Activated T-helper 1 cell treated with anti-CD3 and anti-CD28 coated beads, Interleukin-12 subunit alpha, Interleukin-12 subunit beta, Interleukin-2, Interleukin-4 antibody, amounts not matched to agents 30 ng/mL and 10 ng/mL and 1 ng/mL, durations not matched to agents 14 hours and 24 hours and 36 hours (primary cell): ENCODE measurements at regions not wholly inside any gene's neighbourhood (a gene's known extent, or its start where the extent isn't known, plus 50 kb on each side); places are given as distances from the start of the nearest gene placed in this dataset.

Experiments
- DNase-seq: peaks from one replicate; pipeline ENCODE4 v3.0.0; 2021; ENCODE audit warnings: low spot score
- H3K27ac Mint-ChIP-seq: one replicate; pipeline ENCODE4 v1.8.0; 2021; ENCODE audit warnings: mild to moderate bottlenecking, mixed read lengths
- H3K27me3 Mint-ChIP-seq: one replicate; pipeline ENCODE4 v1.8.0; 2022; ENCODE audit warnings: mild to moderate bottlenecking, moderate library complexity, mixed read lengths; ENCODE audit not compliant: insufficient read depth
- H3K36me3 Mint-ChIP-seq: one replicate; pipeline ENCODE4 v1.8.0; 2021; ENCODE audit warnings: low read depth, mixed read lengths
- H3K4me1 Mint-ChIP-seq: one replicate; pipeline ENCODE4 v1.8.0; 2021; ENCODE audit warnings: low read depth, mixed read lengths
- H3K4me3 Mint-ChIP-seq: one replicate; pipeline ENCODE4 v1.8.0; 2021; ENCODE audit warnings: mild to moderate bottlenecking, moderate library complexity, mixed read lengths
- H3K9me3 Mint-ChIP-seq: one replicate; pipeline ENCODE4 v1.8.0; 2021; ENCODE audit warnings: mixed read lengths
- intact Hi-C: fragments of 100-400 bp; cut with micrococcal nuclease; formaldehyde crosslinking; loops from one replicate; pipeline ENCODE4 v1.15.1; 2024

DNA sequence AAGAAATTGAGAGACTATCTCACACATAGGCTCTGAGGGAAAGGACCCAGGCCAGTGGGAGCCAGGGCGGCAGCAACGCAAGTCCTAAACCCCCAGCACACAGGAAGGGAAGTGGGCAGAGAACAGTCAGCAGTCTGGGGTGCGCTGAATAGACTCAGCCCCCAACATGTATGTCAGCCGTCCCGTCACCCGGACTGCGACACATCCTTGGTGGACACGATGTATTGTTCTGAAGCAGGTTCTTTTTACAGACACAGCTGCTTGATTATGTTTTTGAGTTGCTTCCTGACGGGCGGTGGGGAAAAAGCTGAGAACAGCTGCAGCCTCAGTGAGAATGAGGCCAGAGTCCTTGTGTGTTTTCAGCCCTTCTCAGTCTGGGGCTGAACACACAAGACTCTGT lies 64.1 kb upstream of the CXCL14 start:
- intact Hi-C loops: no loop called here
- Mint-ChIP-seq H3K4me3 (no peak overlapping the region), H3K36me3 (no peaks in the 10 kb centered on the region), H3K27ac (no peak overlapping the region), H3K4me1 (no peaks in the 10 kb centered on the region), H3K9me3 (no peaks in the 10 kb centered on the region), H3K27me3 (peaks cover 7% of the 10 kb centered on the region)
- no peak for DNase-seq

DNA sequence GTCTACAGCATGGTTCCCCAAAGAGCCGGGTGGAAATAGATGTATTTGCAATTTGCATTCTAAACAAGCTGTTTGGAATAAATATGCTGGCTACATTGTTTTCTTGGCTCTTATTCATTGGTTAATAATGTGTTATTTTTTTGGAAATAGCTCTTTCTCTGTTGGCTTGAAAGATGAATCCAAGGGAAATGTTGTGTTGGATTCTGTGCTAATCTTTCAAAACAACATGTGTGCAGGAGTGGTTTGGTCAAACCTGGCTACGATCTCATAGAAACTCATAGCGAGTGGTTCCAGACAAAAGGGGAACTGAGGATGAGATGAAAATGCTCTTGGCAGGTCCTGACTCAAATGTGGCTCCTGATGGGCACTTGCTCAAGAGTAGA lies 63.7 kb upstream of the CXCL14 start:
- DNase-seq: no peak
- no peaks in the 10 kb centered on the region for H3K4me1 Mint-ChIP-seq
- no peaks in the 10 kb centered on the region for H3K36me3 Mint-ChIP-seq
- no peak overlapping the region for H3K27ac Mint-ChIP-seq
- peaks cover 7% of the 10 kb centered on the region for H3K27me3 Mint-ChIP-seq
- H3K9me3 Mint-ChIP-seq: no peaks in the 10 kb centered on the region
- no peak overlapping the region for H3K4me3 Mint-ChIP-seq
- intact Hi-C loops: no loop called here

DNA sequence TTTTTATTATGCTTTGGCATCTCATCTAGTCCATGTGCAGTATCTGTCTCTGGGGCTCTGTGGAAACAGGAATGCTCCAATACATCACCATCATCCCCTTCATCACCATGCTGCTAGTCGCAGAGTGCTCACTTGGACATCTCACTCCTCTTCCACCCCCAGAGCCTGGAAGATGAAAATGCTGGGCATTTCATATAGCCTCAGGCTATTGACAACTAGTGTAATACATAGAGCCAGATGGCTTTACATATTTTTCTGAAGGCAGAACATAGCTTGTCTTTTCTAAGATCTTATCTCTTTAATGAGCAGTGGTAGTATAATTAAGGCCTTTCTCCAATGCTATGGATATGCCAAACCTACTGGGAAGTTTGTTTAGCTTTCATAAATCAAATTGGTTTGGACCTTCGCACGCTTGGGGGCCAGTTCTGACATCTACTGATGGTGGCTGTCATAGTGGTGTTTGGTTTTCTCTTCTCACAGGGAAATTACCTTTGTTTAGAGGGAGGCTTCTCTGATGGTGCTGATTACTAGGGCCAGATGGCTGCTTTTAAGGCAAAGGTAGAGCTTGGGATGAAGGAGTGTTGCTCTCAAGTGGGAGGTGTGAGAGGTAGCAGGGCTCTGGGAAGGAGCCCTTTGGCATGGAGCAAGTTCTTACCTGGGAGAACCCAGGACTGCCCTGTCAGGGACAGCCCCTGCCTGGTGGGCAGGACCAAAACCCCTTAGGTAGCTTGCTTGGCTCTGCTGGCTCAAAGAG lies 63.1 kb upstream of the CXCL14 start:
- no peak overlapping the region for H3K4me3 Mint-ChIP-seq
- no peaks in the 10 kb centered on the region for H3K9me3 Mint-ChIP-seq
- H3K4me1 Mint-ChIP-seq: no peaks in the 10 kb centered on the region
- H3K36me3 Mint-ChIP-seq: no peaks in the 10 kb centered on the region
- DNase-seq: no peak
- peaks cover 7% of the 10 kb centered on the region for H3K27me3 Mint-ChIP-seq
- intact Hi-C loops: no loop called here
- no peak overlapping the region for H3K27ac Mint-ChIP-seq

DNA sequence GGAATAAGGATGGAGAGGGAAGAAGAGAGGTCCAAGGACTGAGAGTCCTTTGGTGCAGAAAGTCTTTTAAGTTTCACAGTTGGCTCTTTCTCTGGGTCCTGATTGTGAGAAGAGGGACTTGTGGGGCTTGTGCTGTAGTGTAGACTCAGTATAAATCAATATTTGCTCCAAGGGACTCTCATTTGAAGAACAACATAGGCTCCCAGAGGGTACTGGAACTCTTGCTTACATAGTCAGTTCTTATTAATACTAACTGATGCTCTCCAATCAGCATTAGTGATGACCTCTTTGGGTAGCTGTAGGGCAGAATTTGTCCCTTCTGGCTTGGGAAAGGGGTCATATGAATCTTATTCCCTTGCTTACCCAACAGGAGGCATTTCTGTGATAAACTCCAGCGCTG lies 62.5 kb upstream of the CXCL14 start:
- H3K27ac Mint-ChIP-seq: no peak overlapping the region
- no peaks in the 10 kb centered on the region for H3K36me3 Mint-ChIP-seq
- peaks cover 7% of the 10 kb centered on the region for H3K27me3 Mint-ChIP-seq
- H3K9me3 Mint-ChIP-seq: no peaks in the 10 kb centered on the region
- DNase-seq: no peak
- H3K4me3 Mint-ChIP-seq: no peak overlapping the region
- H3K4me1 Mint-ChIP-seq: no peaks in the 10 kb centered on the region
- intact Hi-C loops: no loop called here

DNA sequence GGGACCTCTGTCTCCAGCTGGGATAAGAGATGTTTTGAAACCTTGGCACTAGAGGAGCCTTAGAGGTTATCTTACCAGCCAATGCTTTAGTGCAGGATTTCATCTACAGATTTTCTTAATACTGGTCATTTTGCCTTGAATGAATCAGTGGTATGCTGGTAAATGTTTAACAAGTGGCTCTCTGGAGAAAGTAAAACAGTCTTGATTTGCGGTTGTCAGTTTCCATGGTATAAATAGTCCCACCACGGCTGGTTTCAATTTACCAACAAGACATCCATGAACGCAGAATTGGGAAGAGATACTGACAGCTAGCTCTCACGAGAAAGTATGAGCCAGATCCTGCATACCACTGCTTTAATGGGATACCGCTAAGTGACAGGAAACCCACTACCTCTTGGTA lies 56.7 kb upstream of the CXCL14 start:
- Mint-ChIP-seq H3K9me3 (no peaks in the 10 kb centered on the region), H3K27me3 (peaks cover 5% of the 10 kb centered on the region), H3K4me3 (no peak overlapping the region), H3K36me3 (no peaks in the 10 kb centered on the region), H3K27ac (no peak overlapping the region), H3K4me1 (no peaks in the 10 kb centered on the region)
- intact Hi-C loops: no loop called here
- DNase-seq: no peak

DNA sequence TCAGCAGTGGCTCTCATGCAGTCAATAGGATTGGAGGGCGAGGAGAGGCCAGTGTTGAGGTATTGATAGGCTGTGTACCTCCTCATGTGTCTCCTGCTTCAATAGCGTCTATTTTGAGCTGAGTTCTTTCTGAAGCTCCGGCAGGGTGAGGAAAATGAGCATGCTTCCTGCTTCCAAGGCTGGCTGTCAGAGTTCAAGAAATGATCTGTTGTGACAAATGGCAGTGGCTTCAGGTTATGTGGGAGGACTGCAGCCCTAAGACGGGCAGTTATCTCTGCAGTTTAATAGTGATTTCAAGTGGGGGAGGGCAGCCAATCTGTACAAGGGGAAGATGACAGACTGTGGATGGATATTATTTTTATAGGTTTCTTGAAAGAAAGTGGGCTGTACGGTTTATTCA lies 54.0 kb upstream of the CXCL14 start:
- intact Hi-C loops: no loop called here
- H3K4me1 Mint-ChIP-seq: no peaks in the 10 kb centered on the region
- H3K36me3 Mint-ChIP-seq: no peaks in the 10 kb centered on the region
- no peaks in the 10 kb centered on the region for H3K9me3 Mint-ChIP-seq
- H3K4me3 Mint-ChIP-seq: no peak overlapping the region
- H3K27ac Mint-ChIP-seq: no peak overlapping the region
- no peaks in the 10 kb centered on the region for H3K27me3 Mint-ChIP-seq
- no peak for DNase-seq

DNA sequence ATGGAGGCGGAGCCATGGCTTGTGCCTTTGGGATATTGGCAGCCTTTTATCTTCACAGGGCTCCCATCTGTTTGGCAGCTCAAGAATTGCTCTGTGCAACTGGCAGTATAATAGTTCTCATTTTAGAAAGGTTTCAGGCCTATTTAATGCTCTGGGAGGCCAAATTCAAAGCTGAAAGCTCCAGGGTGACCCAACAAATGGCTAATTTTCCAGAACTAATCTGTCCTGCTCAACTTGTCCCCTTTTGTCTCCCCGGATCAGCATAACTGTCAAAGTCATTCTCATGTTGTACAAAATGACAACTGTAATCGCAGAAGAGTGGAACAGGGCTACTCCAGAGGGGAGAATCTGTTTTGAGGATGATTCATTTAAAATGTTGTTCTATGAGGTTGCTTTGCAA lies 52.6 kb upstream of the CXCL14 start:
- no peaks in the 10 kb centered on the region for H3K9me3 Mint-ChIP-seq
- no peak for DNase-seq
- no peaks in the 10 kb centered on the region for H3K36me3 Mint-ChIP-seq
- no peaks in the 10 kb centered on the region for H3K4me1 Mint-ChIP-seq
- intact Hi-C loops: no loop called here
- H3K27ac Mint-ChIP-seq: no peak overlapping the region
- H3K4me3 Mint-ChIP-seq: no peak overlapping the region
- peaks cover 2% of the 10 kb centered on the region for H3K27me3 Mint-ChIP-seq

DNA sequence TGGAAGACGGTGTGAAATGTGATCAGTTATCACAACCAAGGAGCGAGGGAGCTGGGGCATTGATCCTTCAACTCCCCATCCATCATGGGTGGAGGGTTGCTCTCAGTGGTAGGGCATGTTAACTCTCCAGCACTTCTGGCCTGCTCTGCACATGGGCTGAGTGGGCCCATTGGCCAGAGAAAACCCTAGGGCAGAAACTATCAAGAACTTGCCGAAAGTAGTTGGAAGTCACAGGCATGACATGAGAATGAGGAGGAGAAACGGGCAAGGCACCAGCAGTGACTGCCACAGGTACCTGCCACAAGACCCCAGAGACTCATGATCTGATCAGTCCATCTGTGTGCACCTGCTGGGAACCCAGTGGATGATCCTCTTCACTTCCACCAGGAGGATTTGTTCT lies 50.9 kb upstream of the CXCL14 start:
- H3K4me3 Mint-ChIP-seq: no peak overlapping the region
- no peak overlapping the region for H3K27ac Mint-ChIP-seq
- H3K27me3 Mint-ChIP-seq: peaks cover 2% of the 10 kb centered on the region
- intact Hi-C loops: no loop called here
- H3K9me3 Mint-ChIP-seq: no peaks in the 10 kb centered on the region
- no peaks in the 10 kb centered on the region for H3K4me1 Mint-ChIP-seq
- DNase-seq: no peak
- H3K36me3 Mint-ChIP-seq: no peaks in the 10 kb centered on the region

DNA sequence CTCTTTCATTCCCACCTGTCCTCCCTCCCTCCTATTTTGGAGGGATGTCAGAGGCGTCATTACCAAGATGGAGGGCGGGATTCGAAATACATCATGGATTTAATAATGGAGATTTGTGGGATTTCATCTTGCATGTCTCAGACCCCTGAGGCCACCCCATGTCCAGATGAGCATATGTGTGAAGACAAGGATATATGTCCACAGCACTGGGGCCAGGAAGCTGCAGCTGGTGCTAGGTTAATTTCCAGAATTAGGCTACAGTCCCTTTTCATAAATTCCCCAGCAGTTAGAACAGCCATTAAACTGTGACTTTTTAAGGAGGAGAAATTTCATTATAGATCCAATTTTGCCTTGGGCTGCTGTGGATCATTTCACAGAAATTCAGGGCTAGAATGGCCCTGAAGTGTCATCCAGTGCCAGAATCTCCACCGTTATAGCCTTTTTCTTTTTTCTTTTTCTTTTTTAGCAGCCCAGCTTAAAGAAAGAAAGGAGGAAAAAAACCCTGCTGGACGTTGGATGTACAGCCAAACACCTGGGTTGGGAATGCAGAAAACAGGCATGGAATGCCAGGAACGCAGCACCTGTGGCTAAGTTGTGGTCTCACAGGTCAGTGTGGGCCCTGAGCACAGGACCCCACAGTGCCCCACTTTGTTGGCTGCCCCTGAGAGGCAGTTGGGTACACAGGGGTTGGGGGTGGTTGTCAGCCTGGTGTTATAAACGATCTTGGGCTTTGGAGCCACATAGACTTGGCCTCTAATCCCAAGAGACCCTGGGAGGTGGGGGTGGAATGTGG lies 50.2 kb upstream of the CXCL14 start:
- Mint-ChIP-seq H3K27me3 (peaks cover 2% of the 10 kb centered on the region), H3K4me1 (no peaks in the 10 kb centered on the region), H3K4me3 (no peak overlapping the region), H3K36me3 (no peaks in the 10 kb centered on the region), H3K27ac (no peak overlapping the region), H3K9me3 (no peaks in the 10 kb centered on the region)
- DNase-seq: no peak
- intact Hi-C loops: no loop called here
